GM19328 (cell line): ENCODE measurements at regions not wholly inside any gene's neighbourhood (a gene's known extent, or its start where the extent isn't known, plus 50 kb on each side); places are given as distances from the start of the nearest gene placed in this dataset.
"Not testable (repeated sequence)": the region's sequence is repeated elsewhere in the genome, so short reads cannot be mapped to it uniquely, and the experiment has no call there.

Experiments used
- ATAC-seq: cut with Tn5 transposase; IDR thresholded peaks from one replicate; pipeline ENCODE4 v1.9.1; 2021; ENCODE audit warnings: mild to moderate bottlenecking, moderate library complexity; ENCODE audit not compliant: unreplicated experiment

DNA sequence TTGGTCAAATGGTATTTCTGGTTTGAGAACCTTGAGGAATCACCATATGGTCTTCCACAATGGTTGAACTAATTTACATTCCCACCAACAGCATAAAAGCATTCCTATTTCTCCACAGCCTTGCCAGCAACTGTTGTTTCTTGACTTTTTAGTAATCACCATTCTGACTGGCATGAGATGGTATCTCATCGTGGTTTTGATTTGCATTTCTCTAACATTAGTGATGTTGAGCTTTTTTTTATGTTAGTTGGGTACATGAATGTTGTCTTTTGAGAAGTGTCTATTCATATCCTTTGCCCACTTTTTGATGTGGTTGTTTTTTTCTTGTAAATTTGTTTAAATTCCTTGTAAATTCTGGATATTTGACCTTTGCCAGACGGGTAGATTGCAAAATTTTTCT lies 679.7 kb downstream of the METTL15 start:
- ATAC-seq, result not testable (repeated sequence)

DNA sequence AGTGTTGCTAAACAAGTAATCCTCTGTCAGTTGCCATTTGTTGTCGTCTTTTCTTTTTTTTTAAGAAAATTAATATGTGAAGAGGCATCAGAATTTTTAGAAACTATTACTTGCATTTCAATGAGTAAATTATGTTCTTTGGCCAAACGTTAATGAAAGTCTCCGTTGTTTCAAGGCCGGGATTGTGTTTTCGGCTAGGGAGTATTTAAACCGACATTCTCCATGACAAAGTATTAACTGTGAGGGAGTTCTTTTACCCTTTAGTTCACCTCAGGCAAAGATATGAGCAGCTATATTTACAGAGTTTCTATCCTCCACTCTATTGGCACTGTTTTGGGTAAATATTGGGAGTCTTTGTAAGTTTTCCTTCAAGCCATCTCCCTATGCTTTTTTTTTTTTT lies 668.9 kb downstream of the METTL15 start:
- no peak for ATAC-seq

DNA sequence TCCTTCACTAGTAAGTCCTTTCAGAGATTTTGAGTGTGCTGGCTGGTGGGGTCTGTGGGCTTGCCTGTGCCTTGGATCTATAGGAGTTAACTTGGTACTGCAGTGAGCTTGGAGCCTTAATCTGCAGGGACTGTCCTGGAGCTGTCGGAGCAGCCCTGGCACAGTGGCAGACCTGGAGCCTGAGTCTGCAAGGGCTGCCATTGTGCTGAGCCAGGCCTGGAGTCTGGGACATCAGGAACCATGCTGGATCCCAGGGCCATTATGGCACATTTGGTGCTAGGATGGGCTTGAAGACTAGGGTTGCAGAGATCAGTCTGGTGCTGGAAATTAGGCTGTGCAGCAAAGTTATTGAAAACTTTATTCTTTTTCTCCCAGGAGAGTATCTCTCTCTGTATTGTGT lies 665.4 kb downstream of the METTL15 start:
- ATAC-seq, result no peak

DNA sequence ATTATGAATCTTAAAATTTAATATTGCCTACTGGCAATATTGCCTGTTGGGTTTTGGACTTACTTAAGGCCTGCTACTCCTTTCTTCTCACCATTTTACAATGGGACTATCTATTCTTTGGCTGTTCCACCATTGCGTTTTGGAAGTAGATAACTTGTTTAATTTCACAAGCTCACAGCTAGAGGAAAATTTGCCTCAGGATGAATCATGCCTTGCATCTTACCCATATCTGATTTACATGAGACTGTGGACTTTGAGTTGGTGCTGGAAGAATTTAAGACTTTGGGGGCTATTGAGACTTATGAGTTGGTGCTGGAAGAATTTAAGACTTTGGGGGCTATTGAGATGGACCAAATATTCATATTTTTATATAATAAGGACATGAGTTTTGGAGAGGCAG lies 662.6 kb downstream of the METTL15 start:
- no peak for ATAC-seq

DNA sequence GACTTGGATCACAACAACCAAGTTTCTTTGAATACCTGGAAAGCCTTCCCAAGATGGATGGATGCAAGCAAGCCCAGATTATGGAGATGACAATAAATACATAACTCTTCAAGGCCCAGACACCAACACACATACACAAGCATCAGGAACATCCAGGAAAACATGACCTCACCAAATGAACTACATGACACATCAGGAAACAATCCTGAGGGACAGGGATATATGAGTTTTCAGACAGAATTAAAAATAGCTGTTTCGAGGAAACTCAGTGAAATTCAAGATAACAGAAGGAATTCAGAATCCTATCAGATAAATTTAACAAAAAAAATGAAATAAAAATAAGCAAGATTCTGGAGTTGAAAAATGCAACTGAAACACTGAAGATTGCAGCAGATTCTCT lies 659.4 kb downstream of the METTL15 start:
- no peak for ATAC-seq

DNA sequence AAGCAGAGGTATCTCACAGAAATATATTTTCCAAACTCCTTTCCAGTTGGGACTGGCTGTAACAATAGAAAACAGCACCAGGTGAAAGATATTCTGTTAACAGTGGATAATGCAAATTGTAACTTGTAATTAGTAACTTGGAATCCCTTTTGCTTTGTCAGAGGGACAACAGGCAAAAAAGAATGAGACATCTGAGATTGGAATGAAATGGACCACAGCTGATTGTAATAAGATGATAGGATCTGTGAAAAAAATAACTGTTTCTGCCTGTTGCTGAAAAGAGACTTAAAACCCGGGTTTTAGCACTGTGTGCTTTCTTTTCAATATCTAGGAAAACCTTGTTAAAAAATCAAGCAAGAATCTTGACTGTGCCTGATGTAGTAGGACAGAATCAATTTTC lies 655.7 kb downstream of the METTL15 start:
- ATAC-seq, result no peak

DNA sequence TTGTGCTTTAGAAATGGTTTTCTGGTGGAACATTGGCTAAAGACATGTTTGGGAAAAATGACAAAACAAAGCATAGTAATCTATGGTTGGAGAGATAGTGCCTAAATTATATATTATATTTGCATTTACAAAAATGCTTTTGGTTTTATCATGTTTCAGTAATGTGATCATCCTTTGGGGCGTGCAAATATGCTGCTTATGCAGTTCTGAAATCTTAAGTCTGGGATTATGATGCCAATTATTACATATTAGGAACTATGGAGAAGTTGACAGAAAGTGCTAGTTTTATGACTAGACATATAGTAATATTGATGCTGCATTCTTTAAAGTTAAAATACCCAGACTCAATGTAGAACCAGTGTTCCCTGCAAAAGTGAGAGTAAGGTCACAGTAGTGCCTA lies 655.0 kb downstream of the METTL15 start:
- no peak for ATAC-seq

DNA sequence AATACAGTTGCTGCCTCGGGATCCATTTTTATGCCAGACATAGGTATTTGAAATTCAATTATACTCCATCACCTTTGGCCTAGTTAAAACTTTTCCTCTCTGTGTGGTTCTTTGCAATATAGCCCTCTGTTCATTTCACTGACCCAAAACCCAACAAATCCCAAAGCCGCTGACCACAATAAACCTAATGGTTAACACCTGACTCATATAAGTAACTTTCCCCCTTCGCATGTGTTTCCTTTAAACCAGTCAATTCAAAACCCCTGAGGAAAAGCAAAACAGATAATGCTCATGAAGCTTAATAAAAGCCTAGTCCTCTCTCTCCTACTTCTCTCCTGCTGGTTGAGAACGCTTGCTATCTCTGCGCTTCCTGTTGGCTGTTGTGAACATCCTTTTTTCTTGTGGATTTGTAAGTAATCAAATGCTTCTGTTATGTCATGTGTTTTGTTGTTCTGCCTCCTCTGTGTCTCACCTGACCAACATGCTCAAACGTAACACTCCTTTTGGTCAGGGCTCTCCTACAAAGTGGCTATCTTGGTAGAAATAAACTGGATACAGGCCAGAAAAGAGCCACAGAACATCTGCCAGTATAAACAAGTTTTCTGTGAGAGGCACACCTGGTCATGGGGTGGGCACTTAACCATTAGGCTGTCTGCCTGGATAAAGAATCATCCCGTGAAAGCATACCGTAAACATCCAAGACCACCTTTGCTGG lies 652.6 kb downstream of the METTL15 start:
- ATAC-seq, result no peak

DNA sequence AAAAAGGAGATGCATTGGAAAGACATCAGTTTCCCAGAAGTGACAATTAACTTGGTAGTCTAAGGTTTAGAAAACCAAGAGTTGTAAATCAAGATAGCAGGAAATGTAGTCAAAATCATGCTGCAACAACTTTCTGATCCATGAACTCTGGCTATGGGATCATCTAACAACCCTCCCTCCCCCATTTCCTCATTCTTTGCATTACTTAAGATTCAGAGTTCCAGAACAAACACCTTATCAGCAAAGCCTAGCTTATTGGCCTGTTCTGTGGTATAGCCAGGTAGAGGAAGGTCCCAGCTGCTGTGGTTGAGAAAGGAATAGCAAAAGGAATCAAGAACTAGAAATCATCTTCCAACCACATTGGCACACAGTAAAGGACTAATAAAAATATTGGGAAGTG lies 651.1 kb downstream of the METTL15 start:
- ATAC-seq, result no peak

DNA sequence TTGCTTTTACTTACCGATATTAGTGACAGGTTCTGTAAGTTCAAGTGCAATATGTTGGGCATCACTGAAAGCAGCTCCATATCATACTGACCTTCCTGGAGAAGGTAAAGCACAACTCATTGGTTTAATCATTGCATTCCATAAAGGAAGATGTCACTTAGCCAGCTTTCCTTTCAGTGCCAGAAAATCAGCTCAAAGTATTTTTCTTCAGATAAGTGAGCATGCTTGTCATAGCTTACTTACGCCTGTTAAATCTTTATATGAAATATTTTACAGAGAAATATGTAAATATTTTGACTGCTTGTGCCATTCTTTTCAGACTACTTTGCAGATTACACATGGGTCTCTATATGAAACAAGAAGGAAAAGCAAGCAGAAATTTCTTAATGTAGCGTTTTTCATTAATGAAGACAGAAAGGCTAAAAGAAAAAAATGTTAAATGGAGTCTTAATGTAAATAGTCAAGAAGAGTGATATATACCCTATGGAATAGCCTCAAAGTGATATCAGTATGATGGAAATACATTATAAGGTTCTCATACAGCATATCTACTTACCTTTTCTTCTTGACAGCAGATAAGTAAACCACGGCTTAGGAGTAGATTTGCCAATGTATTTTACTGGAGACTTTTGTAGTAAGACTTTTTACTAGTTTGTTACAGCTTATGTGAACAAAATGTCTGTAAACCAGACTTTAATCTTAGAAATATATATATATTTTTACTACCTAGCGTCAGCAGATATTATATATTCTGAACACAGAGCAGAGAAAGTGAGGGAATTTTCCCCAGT lies 649.7 kb downstream of the METTL15 start:
- no peak for ATAC-seq

DNA sequence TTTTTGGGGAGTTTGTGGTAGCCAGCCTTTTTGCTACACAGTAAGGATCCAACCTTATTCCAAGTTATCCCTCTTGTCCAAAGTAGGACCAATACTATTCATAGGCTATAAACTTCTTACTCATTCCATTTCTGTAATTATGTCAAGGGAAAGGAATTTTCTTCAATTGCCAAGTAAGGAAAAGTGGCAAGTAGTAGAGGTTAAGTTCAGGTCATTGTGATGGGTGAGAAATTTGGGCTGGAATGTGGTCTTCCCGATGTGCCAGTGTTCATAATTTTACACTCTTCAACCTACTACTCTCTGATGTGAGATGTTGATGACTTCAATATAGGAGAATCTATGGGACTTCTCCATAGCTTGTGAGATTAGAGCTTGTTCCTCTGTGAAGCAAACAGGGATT lies 648.8 kb downstream of the METTL15 start:
- ATAC-seq, result no peak

DNA sequence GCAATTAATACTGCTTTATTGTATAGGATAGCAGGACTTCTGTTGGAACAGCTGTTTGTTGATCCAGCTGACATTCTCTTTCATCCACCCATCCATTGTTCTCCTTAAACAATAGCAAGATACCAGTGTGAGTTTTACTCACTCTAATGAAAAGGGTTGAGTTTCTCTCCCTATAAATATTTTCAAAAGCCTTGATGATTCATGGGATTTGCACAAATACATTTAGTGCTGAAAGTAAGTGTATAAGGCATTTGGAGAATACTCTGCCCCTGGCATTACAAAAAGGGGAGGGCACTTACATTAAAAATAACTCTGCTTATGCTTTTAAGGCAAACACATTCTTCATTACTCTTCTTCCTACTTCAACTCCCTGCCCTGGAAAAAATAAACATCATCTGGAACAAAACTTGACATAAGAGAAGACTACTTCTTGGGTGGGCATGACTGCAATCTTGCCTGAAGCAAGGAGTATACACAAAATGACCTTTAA lies 634.9 kb downstream of the METTL15 start:
- ATAC-seq, result no peak

DNA sequence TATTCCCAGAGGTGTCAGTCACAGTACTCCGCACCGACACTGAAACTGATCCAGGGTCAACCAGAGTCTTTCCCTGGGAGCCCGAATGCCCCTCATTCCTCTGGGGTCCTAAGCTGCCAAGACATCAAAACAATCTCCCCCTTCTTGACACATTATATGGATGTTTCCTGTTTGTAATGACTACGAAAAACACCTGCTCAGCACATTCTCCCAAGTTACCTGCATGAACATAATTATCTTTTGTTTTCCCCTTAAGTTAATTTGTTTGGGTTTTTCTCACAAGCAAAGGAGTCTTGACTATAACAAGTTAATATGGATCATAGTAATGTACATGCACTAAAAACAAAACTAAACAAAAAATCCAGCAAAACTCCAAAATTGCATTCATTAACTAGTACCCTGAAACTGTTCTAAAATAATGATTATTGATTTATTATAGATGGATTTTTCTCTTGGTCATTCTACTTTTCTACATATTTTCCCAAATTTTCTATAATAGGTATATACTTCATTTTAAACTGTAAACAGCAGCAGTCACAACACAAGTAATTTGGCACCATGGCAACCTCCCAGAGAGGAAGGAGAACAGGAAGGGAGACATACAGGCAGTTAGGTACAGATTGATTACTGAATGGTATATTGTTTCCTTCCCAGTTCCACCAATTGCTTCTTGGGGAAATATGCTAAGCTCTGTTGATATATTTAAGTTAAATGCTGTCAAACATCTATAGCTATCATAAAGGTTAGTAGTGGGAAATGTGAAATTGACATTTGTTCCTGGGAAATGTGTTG lies 631.5 kb downstream of the METTL15 start:
- ATAC-seq, result no peak

DNA sequence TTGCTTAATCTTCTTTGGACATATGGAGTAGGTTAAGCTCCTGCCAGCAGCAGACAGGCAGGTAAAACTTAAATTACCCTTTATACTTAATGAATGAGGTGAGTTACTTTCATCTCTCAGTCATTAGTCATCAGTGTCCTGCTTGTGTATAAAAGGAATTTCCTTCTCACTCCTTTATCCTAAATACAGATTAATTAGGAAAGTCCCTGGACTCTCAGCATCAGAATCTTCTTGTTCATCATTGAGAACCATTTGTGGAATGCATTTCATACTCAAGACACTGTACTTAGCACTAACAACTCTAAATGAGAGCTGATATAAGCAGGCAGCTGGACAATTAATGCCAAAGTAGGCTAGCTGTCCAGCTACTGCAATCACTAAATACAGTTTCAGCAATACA lies 630.4 kb downstream of the METTL15 start:
- ATAC-seq, result no peak

DNA sequence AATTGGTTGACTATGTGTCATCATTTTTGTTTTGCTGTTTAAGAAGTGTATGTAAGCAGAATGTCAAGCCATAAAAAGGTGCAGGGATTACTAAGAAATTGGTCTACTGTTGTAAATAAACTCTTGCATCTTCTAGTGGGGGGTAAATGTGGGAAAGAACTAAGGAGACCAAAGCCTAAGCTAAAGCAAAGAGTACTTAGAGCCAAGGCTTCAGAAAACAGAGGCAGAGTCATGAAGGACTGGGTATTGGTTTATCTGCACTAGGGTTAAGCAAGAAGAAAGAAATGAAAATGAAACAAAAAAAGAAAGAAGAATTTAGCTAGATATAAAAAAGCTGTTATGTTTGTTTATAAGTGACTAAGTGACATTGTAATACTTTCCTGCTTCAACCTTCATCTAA lies 628.1 kb downstream of the METTL15 start:
- ATAC-seq, result no peak

DNA sequence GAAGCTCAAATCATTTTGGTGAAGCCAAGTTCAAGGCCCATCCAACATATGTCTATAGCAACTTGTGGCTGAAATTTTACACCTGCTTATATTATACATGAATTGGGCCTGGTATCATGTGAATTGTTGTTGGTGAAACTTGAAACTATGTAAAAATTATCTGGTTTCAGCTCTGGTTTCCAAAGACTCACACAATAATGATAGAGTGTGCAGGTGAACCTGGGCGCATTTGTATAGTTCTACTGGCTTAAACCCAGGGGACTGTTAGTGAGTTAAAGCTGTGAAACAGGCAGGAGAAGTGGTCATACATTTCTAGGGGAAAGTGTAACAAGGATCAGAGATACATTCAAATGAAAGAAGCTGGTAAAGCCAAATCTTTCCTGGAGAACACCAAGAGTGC lies 627.3 kb downstream of the METTL15 start:
- ATAC-seq, result no peak

DNA sequence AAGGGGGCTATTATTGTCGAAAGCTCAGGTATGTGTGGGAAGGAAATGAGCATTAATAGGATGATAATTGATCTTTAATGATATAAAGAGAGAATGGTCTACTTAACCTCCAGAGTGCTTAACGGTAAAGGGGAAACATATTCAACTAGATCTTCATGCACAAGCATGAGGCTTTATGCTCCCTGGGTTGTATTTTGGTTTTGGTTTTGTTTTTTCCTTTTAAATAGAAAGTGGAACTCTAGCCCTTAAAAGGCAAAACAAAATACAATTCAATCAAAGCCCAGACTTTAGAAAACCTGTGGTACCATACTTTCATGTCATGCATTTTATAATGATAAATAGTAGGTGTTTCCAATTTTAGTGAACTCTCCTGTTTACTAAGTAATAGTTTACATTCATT lies 622.7 kb downstream of the METTL15 start:
- no peak for ATAC-seq

DNA sequence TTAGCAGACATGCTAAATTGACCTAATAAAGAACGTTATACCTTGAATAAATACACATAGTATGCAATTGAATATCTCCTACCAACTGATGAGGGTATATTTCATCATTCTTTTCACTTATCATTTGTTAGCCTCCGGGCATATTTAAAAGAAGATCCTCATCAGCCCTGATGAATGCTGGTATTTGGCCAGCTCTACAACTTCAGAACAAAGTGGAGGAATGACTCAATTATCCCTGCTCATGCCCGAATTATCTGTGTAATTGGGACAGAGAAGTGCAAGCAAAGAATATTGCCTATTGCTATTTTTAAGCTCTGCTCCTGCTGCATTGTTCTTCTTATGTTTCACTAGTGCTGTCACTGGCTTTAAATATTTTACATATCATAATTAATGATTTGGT lies 622.1 kb downstream of the METTL15 start:
- ATAC-seq, result no peak

DNA sequence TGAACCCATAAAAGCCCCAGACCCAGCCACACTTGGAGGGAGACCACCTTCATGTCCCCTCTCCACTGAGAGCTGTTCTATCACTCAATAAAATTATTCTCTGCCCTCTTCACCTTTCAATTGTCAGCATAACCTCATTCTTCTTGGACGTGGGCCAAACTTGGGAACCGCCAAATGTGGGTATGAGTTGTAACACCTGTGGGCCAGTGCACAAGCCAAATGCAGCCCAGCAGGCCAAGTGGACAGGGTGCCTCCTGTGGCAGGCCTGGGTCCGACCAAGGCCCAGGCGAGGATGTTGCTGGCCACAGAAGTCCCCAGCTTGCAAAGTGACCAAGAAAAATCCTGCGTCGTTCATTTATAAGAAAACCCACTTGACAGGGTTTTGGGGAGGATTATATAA lies 621.2 kb downstream of the METTL15 start:
- no peak for ATAC-seq

DNA sequence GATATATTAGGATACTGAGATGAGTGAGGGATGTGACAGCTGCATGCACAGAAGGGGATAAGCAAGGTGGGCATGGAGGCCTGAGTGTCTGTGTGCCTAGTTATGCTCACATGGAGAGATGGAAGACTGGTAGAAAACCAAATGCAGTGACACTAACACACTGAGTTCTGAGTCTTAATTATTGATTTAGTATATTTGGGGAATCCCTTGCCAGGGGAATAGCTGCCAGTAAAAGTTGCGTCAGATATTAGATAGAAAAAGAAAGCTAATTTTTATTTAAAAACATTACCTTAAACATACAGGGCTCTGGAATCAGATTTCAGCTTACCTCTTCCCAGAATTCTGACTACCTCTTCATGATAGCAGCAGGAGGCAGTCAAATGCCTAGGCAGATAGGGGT lies 620.5 kb downstream of the METTL15 start:
- no peak for ATAC-seq

DNA sequence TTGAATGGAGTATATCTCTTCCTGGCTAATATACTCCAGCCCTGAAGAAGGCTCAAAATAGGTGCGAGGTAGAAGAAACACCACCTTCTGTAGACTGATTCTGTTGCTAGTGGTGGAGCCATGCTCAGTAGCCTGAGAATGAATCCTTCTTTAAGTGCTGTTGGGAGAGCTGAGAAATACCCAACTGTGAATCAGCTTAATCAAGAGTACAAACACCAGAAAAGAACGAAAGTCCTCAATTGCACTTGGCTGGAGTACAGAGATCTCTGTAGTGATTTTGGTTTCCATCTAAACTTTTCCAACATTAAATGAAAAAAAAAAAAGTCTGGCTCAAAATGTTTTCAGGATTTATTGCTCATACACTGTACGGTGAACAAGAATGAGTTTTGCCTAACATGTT lies 619.1 kb downstream of the METTL15 start:
- no peak for ATAC-seq

DNA sequence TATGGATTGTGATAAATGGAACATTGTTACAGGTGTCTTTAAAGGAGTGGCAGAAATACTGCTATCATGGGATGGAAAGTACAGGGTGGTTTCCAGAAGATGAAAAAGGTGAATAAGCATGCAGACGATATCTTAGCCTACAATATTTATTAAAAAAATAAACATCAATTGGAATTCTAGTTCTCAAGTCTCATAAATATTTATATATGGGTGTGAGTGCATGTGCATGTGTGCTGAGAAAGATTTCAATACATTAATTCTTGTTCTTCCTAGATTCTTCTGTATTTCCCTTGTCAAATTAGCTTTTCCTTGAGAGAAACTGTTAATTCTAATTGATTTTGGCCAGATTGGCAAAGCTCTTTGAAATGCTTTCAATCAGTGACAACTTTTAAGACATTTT lies 618.2 kb downstream of the METTL15 start:
- ATAC-seq, result no peak
